CD4-positive, CD25-positive, alpha-beta regulatory T cell (primary cell): ENCODE measurements at regions not wholly inside any gene's neighbourhood (a gene's known extent, or its start where the extent isn't known, plus 50 kb on each side); places are given as distances from the start of the nearest gene placed in this dataset.
A peak's percentile ranks its signal among the peaks of the same experiment; 100 is the strongest.

Source experiments
- ATAC-seq, 2 donors: fragments of 150-1000 bp; cut with Tn5 transposase; one replicate each; pipeline ENCODE4 v1.10.0; 2021; ENCODE audit warnings: low read depth in 2 of 2, moderate number of reproducible peaks in 2 of 2, moderate library complexity in 1 of 2
- DNase-seq, 3 donors: peaks; one replicate each; pipeline versions ENCODE4 v3.0.0 to v3.0.0-alpha.2; 2012 to 2022; ENCODE audit warnings: mixed read lengths in 1 of 3
- H3K27ac ChIP-seq: one replicate; pipeline ENCODE4 v1.7.0; 2013; ENCODE audit warnings: mild to moderate bottlenecking, low read length; ENCODE audit not compliant: insufficient read depth, poor library complexity, severe bottlenecking
- H3K27me3 ChIP-seq: one replicate; pipeline ENCODE4 v1.7.0; 2013; ENCODE audit warnings: low read length; ENCODE audit not compliant: control insufficient read depth, insufficient read depth
- H3K36me3 ChIP-seq: one replicate; pipeline ENCODE4 v1.7.0; 2013; ENCODE audit warnings: mild to moderate bottlenecking, low read length, moderate library complexity; ENCODE audit not compliant: control insufficient read depth, insufficient read depth
- H3K4me1 ChIP-seq: 2 replicates; pipeline ENCODE4 v1.7.0; 2013; ENCODE audit warnings: mild to moderate bottlenecking, low read length; ENCODE audit not compliant: insufficient read depth, control insufficient read depth, poor library complexity, severe bottlenecking
- H3K4me3 ChIP-seq: one replicate; pipeline ENCODE4 v1.7.0; 2013; ENCODE audit warnings: low read depth, mild to moderate bottlenecking, low read length, moderate library complexity
- H3K9me3 ChIP-seq, 2 experiments: 1 replicate in 1 of 2; 2 replicates in 1 of 2; pipeline ENCODE4 v1.7.0; 2013; ENCODE audit warnings: low read length in 2 of 2, mild to moderate bottlenecking in 1 of 2, moderate library complexity in 1 of 2; ENCODE audit not compliant: control insufficient read depth in 2 of 2
- H3K27ac Mint-ChIP-seq, 3 donors: one replicate each; pipeline ENCODE4 v1.8.0; 2020 to 2022; ENCODE audit warnings: mild to moderate bottlenecking in 3 of 3, mixed read lengths in 3 of 3, moderate library complexity in 2 of 3
- H3K27me3 Mint-ChIP-seq: one replicate; pipeline ENCODE4 v1.8.0; 2022; ENCODE audit warnings: mild to moderate bottlenecking, mixed read lengths
- H3K36me3 Mint-ChIP-seq: one replicate; pipeline ENCODE4 v1.8.0; 2020; ENCODE audit warnings: mixed read lengths
- H3K4me1 Mint-ChIP-seq, 4 donors: one replicate each; pipeline ENCODE4 v1.8.0; 2020 to 2022; ENCODE audit warnings: mixed read lengths in 4 of 4, mild to moderate bottlenecking in 1 of 4
- H3K4me3 Mint-ChIP-seq, 4 donors: one replicate each; pipeline ENCODE4 v1.8.0; 2020 to 2022; ENCODE audit warnings: mild to moderate bottlenecking in 4 of 4, mixed read lengths in 4 of 4, moderate library complexity in 3 of 4
- H3K9me3 Mint-ChIP-seq, 7 donors: one replicate each; pipeline ENCODE4 v1.8.0; 2020 to 2022; ENCODE audit warnings: mixed read lengths in 7 of 7, mild to moderate bottlenecking in 3 of 7, moderate library complexity in 2 of 7

- H3K4me1 Mint-ChIP-seq: no peaks in the 10 kb centered on the region
- Histone ChIP-seq H3K27me3 (no peaks in the 10 kb centered on the region), H3K9me3 (peaks cover 4 to 7% of the 10 kb centered on the region in 2 experiments), H3K4me1 (no peaks in the 10 kb centered on the region), H3K4me3 (no peak overlapping the region), H3K36me3 (no peaks in the 10 kb centered on the region), H3K27ac (no peak overlapping the region)
- ATAC-seq (no peak), DNase-seq (no peak)
- H3K36me3 Mint-ChIP-seq: no peaks in the 10 kb centered on the region
- H3K27me3 Mint-ChIP-seq: no peaks in the 10 kb centered on the region
- H3K4me3 Mint-ChIP-seq: no peak overlapping the region
- no peak overlapping the region for H3K27ac Mint-ChIP-seq
- peaks cover 0 to 27% (median 4%) of the 10 kb centered on the region in 7 donors for H3K9me3 Mint-ChIP-seq
Measured at GRCh38 chr3:147540921-147541320, 131.8 kb downstream of the ZIC1 start.

GRCh38 chr3:147544290-147544689 lies 135.1 kb downstream of the ZIC1 start:
- no peaks in the 10 kb centered on the region for H3K4me1 Mint-ChIP-seq
- H3K4me1 ChIP-seq: no peaks in the 10 kb centered on the region
- H3K27ac Mint-ChIP-seq: no peak overlapping the region
- no peak overlapping the region for H3K27ac ChIP-seq
- H3K9me3 ChIP-seq: peaks cover 4 to 10% of the 10 kb centered on the region in 2 experiments
- peaks cover 0 to 28% (median 7%) of the 10 kb centered on the region in 7 donors for H3K9me3 Mint-ChIP-seq
- DNase-seq (no peak), ATAC-seq (no peak)
- H3K4me3 Mint-ChIP-seq: no peak overlapping the region
- H3K27me3 Mint-ChIP-seq: no peaks in the 10 kb centered on the region
- no peaks in the 10 kb centered on the region for H3K27me3 ChIP-seq
- no peak overlapping the region for H3K4me3 ChIP-seq
- no peaks in the 10 kb centered on the region for H3K36me3 ChIP-seq
- H3K36me3 Mint-ChIP-seq: no peaks in the 10 kb centered on the region

- Histone ChIP-seq H3K27ac (no peak overlapping the region), H3K4me3 (no peak overlapping the region), H3K4me1 (no peaks in the 10 kb centered on the region), H3K36me3 (no peaks in the 10 kb centered on the region), H3K27me3 (no peaks in the 10 kb centered on the region), H3K9me3 (peaks cover 0 to 5% of the 10 kb centered on the region in 2 experiments)
- no peak for DNase-seq
- ATAC-seq: no peak
- peaks cover 0 to 13% (median 2%) of the 10 kb centered on the region in 7 donors for H3K9me3 Mint-ChIP-seq
- H3K36me3 Mint-ChIP-seq: no peaks in the 10 kb centered on the region
- H3K4me1 Mint-ChIP-seq: no peaks in the 10 kb centered on the region
- peak overlapping the region in 1 of 4 donors; percentile 36 for H3K4me3 Mint-ChIP-seq
- H3K27me3 Mint-ChIP-seq: no peaks in the 10 kb centered on the region
- H3K27ac Mint-ChIP-seq: no peak overlapping the region
Measured at GRCh38 chr3:147551491-147551890, 142.3 kb downstream of the ZIC1 start.

DNA sequence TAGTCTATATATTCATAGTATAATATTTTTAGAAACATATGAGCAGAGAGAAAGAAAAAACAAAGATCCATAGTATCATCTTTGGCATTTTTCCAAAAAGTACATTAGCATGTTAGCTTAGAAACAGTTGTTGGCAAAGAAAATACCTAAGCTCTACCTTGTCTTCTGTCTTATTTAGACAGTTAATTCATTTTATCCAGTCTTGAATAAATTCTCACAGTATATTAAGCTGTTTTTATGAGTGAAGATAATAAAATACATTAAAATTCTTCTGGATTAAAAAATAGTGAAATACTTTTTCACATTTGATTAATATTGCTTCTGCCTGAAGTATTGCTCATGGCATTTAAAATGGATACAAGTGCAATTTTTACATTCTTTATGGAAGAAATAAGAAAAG lies 145.2 kb downstream of the ZIC1 start:
- peaks cover 0 to 8% (median 2%) of the 10 kb centered on the region in 7 donors for H3K9me3 Mint-ChIP-seq
- Histone ChIP-seq H3K27me3 (no peaks in the 10 kb centered on the region), H3K4me3 (no peak overlapping the region), H3K36me3 (no peaks in the 10 kb centered on the region), H3K9me3 (peaks cover 0 to 2% of the 10 kb centered on the region in 2 experiments), H3K4me1 (no peaks in the 10 kb centered on the region), H3K27ac (no peak overlapping the region)
- H3K36me3 Mint-ChIP-seq: no peaks in the 10 kb centered on the region
- H3K27ac Mint-ChIP-seq: no peak overlapping the region
- no peak for DNase-seq
- no peaks in the 10 kb centered on the region for H3K4me1 Mint-ChIP-seq
- ATAC-seq: no peak
- no peaks in the 10 kb centered on the region for H3K27me3 Mint-ChIP-seq
- H3K4me3 Mint-ChIP-seq: no peak overlapping the region

DNA sequence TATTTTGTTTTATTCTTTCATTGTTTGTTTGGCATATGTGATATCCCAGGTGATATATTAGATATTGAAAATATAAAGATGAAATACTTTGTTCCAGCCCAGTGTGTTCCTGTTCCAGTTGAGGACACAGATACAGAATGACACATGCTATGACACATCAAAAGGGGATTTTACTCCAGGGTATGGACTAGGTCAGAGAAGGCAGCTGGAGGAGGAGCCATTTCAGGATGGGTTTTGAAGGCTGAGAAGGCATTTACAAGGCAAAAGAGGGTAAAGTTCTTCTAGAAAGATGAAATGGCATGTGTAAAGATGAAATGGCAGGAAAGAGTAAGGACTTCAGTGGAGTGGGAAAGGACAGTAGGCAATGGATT lies 163.8 kb downstream of the ZIC1 start:
- no peaks in the 10 kb centered on the region for H3K27me3 Mint-ChIP-seq
- Histone ChIP-seq H3K27me3 (no peaks in the 10 kb centered on the region), H3K4me1 (no peaks in the 10 kb centered on the region), H3K9me3 (no peaks in the 10 kb centered on the region), H3K27ac (no peak overlapping the region), H3K36me3 (no peaks in the 10 kb centered on the region), H3K4me3 (no peak overlapping the region)
- H3K36me3 Mint-ChIP-seq: no peaks in the 10 kb centered on the region
- H3K4me3 Mint-ChIP-seq: no peak overlapping the region
- peaks cover 0 to 18% (median 2%) of the 10 kb centered on the region in 7 donors for H3K9me3 Mint-ChIP-seq
- no peak overlapping the region for H3K27ac Mint-ChIP-seq
- ATAC-seq: no peak
- no peak for DNase-seq
- no peaks in the 10 kb centered on the region for H3K4me1 Mint-ChIP-seq

DNA sequence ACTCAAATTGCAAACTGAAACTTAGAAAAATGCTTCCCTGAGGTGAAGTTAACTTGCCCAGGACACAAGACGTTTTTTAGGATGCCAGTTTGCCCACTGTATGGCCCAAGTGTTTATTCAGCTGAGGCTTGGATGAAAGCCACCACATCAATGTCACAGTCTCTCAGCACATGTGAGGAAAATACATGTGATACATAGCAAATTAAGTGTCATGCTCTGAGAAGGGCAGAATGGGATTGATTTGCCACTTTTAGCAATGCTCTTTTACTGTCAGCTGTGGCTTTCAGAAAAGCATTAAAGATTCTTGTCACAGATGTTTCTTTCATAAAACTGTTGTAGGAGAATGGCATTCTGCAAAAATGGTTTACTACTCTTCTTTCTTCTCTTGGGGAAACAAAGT lies 165.5 kb downstream of the ZIC1 start:
- no peaks in the 10 kb centered on the region for H3K27me3 Mint-ChIP-seq
- Histone ChIP-seq H3K27me3 (no peaks in the 10 kb centered on the region), H3K27ac (no peak overlapping the region), H3K36me3 (no peaks in the 10 kb centered on the region), H3K9me3 (no peaks in the 10 kb centered on the region), H3K4me1 (no peaks in the 10 kb centered on the region), H3K4me3 (no peak overlapping the region)
- no peak overlapping the region for H3K27ac Mint-ChIP-seq
- no peak for DNase-seq
- no peaks in the 10 kb centered on the region for H3K36me3 Mint-ChIP-seq
- no peaks in the 10 kb centered on the region for H3K4me1 Mint-ChIP-seq
- no peak for ATAC-seq
- no peak overlapping the region for H3K4me3 Mint-ChIP-seq
- peaks cover 0 to 22% (median 2%) of the 10 kb centered on the region in 7 donors for H3K9me3 Mint-ChIP-seq

- no peak for ATAC-seq
- Mint-ChIP-seq H3K4me3 (no peak overlapping the region), H3K27me3 (no peaks in the 10 kb centered on the region), H3K27ac (no peak overlapping the region), H3K4me1 (no peaks in the 10 kb centered on the region), H3K9me3 (peaks cover 0 to 22% (median 2%) of the 10 kb centered on the region in 7 donors), H3K36me3 (no peaks in the 10 kb centered on the region)
- H3K27me3 ChIP-seq: no peaks in the 10 kb centered on the region
- no peak for DNase-seq
- no peak overlapping the region for H3K27ac ChIP-seq
- H3K36me3 ChIP-seq: no peaks in the 10 kb centered on the region
- no peaks in the 10 kb centered on the region for H3K4me1 ChIP-seq
- no peak overlapping the region for H3K4me3 ChIP-seq
- H3K9me3 ChIP-seq: no peaks in the 10 kb centered on the region
Measured at GRCh38 chr3:147575391-147575790, 166.2 kb downstream of the ZIC1 start.

- no peaks in the 10 kb centered on the region for H3K36me3 Mint-ChIP-seq
- no peak overlapping the region for H3K27ac ChIP-seq
- H3K4me1 ChIP-seq: no peaks in the 10 kb centered on the region
Measured at GRCh38 chr3:147582642-147583041, 173.5 kb downstream of the ZIC1 start.

More at GRCh38 chr3:147582642-147583041, 173.5 kb downstream of the ZIC1 start:
- Mint-ChIP-seq H3K27me3 (no peaks in the 10 kb centered on the region), H3K4me3 (no peak overlapping the region), H3K9me3 (peaks cover 0 to 6% (median 2%) of the 10 kb centered on the region in 7 donors), H3K4me1 (no peaks in the 10 kb centered on the region), H3K27ac (no peak overlapping the region)
- no peaks in the 10 kb centered on the region for H3K36me3 ChIP-seq
- H3K4me3 ChIP-seq: no peak overlapping the region
- no peaks in the 10 kb centered on the region for H3K9me3 ChIP-seq
- ATAC-seq (no peak), DNase-seq (no peak)
- H3K27me3 ChIP-seq: no peaks in the 10 kb centered on the region
